ENCODE measurements at regions not wholly inside any gene's neighbourhood (a gene's known extent, or its start where the extent isn't known, plus 50 kb on each side); places are given as distances from the start of the nearest gene placed in this dataset.

DNA sequence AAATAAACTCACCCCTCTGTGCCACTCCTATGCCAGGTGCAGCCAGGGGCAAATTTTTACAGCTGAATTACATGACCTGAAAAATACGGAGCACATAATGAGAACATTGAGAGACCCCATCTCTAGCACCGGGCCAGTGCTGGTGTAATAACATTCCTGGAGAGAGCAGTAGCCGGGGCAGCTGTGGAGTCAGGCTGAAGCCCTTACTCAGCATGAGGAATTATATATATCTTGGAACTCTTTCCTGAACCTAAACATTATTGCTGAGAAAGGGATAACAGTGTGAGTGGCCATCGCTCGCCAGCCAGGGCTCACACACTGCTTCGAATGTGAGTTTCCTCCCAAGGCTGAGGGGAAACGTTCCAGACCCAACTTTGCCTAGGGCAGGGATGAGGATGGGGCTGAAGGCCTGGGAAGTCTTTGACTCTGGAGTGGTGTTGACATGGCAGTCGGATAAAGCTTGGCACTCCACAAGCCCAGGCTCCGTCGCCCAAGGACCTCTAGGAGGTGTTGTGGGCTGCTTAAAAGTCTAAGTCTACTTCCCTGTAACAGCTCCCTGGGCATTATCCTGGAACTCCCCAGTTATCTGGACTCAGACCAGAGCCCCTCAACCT, 269.8 kb downstream of the CDC5L start:
- Mint-ChIP-seq H3K27me3 (ENCODE audit: insufficient read depth) (peaks cover 2% of the 10 kb centered on the region; the same call in 1 of the 2 replicates), H3K4me1 (ENCODE audit: low read depth) (peaks cover 59% of the 10 kb centered on the region), H3K4me3 (no peak overlapping the region), H3K9me3 (no peaks in the 10 kb centered on the region), H3K36me3 (ENCODE audit: low read depth) (no peaks in the 10 kb centered on the region), H3K27ac (no peak overlapping the region)
- no peak for DNase-seq
- TF ChIP-seq, protein P1, sequence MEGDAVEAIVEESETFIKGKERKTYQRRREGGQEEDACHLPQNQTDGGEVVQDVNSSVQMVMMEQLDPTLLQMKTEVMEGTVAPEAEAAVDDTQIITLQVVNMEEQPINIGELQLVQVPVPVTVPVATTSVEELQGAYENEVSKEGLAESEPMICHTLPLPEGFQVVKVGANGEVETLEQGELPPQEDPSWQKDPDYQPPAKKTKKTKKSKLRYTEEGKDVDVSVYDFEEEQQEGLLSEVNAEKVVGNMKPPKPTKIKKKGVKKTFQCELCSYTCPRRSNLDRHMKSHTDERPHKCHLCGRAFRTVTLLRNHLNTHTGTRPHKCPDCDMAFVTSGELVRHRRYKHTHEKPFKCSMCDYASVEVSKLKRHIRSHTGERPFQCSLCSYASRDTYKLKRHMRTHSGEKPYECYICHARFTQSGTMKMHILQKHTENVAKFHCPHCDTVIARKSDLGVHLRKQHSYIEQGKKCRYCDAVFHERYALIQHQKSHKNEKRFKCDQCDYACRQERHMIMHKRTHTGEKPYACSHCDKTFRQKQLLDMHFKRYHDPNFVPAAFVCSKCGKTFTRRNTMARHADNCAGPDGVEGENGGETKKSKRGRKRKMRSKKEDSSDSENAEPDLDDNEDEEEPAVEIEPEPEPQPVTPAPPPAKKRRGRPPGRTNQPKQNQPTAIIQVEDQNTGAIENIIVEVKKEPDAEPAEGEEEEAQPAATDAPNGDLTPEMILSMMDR (IDR thresholded peaks at IDR 0.05), result no peak

DNA sequence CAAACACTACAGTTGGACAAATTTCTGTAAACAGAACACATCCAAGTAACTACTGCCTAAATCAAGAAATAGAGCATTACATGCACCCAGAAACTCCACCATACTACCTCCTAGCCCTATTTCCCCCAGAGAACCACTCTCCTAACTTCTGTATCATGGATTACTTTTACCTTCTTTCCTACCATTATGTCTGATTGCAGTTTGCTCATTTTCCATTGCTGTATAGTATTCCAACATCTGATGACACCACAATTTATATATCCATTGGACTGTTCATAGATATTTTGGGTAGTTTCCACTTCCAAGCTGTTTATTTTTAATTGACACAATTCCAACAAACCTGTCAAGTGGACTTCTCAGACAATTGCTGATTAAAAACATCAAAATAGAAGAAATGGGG, 271.1 kb downstream of the CDC5L start:
- TF ChIP-seq, protein P1 (IDR thresholded peaks at IDR 0.05), result no peak
- DNase-seq, result no peak
- Mint-ChIP-seq H3K36me3 (ENCODE audit: low read depth) (no peaks in the 10 kb centered on the region), H3K4me1 (ENCODE audit: low read depth) (peaks cover 59% of the 10 kb centered on the region), H3K4me3 (no peak overlapping the region), H3K27me3 (ENCODE audit: insufficient read depth) (peaks cover 4% of the 10 kb centered on the region; the same call in 1 of the 2 replicates), H3K27ac (no peak overlapping the region), H3K9me3 (no peaks in the 10 kb centered on the region)

DNA sequence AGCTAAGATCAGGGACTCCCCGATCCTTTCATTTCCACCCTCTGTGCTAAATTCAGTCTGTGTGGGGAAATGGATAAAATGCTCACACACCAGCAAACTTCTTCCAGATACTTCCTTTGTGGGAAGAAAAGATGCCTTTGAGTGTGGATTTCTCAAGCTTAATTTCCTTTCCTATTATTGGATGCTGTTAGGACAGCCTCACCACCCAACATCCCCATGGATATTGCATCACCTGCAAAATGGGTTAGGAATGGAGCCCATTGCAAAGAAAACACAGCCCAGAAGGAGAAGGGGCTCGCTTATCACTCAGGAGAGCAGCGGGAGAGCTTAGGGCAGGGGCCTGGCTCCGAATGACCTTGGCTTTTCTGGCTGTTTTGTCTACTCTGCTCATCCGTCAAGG, 272.2 kb downstream of the CDC5L start:
- Mint-ChIP-seq H3K36me3 (ENCODE audit: low read depth) (no peaks in the 10 kb centered on the region), H3K27me3 (ENCODE audit: insufficient read depth) (peaks cover 3% of the 10 kb centered on the region), H3K4me3 (no peak overlapping the region), H3K27ac (no peak overlapping the region), H3K9me3 (no peaks in the 10 kb centered on the region), H3K4me1 (ENCODE audit: low read depth) (peaks cover 60% of the 10 kb centered on the region)
- TF ChIP-seq, protein P1 (IDR thresholded peaks at IDR 0.05), result no peak
- DNase-seq, result no peak

DNA sequence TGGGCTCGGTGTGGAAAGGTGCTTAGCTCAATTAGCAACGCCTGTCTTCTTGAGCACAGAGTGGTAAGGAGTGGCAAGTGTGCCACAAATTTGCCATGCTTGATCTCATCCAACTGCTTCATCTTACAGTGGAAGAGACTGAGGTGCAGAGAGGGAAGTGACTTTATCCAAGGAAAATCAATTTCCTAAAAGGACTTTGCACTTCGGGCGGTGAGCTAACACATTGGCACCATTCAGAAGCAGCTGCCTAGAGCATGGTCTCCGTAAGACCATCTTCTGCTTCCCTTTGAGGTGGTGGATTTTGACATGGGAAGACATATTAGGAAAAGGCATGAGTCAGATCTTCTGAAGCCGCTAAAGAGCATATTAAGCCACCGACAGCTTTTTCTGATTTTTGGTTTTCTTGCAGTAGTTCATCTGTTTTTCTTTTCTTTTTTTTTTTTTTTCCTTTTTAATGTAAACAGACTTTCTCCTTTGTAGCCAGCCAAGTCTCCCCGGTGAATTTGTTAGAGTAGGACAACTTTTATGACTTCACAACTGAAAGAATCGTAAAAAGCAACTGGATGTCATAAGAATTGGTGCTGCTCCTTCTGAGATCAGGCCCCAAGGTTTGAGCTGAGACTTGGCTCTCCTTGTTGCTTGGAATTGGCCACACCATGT, 273.2 kb downstream of the CDC5L start:
- no peak for DNase-seq
- H3K27ac Mint-ChIP-seq, result peak overlapping the region; percentile 69

DNA sequence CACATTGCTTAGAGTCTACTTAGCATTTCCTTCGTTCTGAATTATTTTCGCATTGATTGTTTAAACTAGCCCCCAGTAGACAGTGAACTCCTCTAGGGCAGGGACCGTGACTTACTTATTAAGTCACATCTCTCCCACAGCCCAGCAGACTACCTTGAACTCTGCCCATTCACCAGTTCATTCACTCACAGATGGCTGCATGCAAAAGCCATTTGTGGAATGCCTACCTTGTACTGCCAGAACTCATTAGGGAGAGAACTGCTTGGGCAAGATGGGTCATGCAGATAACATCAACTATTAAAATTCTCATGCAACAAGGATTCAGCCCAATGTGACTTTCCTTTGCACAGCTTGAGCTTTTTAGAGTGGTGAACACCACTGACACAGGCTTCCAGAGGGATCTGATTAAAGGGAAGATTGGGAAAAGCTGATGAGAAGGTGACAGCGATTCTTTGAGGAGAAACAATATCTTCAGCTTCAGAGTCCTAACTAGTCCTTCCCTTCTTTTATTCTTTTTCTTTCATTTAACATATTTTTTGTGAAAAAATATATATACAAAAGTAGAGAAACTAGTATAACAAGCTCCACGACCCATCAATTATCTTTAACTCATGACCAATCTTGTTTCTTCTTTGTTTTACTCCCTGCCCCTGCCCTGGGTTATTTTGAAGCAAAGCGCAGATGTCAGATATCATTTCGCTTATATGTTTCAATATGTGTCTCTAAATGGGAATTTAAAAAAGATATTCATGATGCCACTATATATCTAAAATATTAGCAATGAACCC, 273.9 kb downstream of the CDC5L start:
- no peaks in the 10 kb centered on the region for H3K9me3 Mint-ChIP-seq
- peaks cover 3% of the 10 kb centered on the region for H3K27me3 Mint-ChIP-seq (ENCODE audit: insufficient read depth)
- peak overlapping the region; percentile 69 for H3K27ac Mint-ChIP-seq
- TF ChIP-seq, protein P1 (IDR thresholded peaks at IDR 0.05), result no peak
- peak; percentile 93 for DNase-seq
- peak overlapping the region; percentile 47 for H3K4me3 Mint-ChIP-seq
- H3K4me1 Mint-ChIP-seq (ENCODE audit: low read depth), result peaks cover 70% of the 10 kb centered on the region
- no peaks in the 10 kb centered on the region for H3K36me3 Mint-ChIP-seq (ENCODE audit: low read depth)

More for the DNA sequence above, 273.2 kb downstream of the CDC5L start:
- peaks cover 3% of the 10 kb centered on the region for H3K27me3 Mint-ChIP-seq (ENCODE audit: insufficient read depth)
- no peaks in the 10 kb centered on the region for H3K9me3 Mint-ChIP-seq
- TF ChIP-seq, protein P1 (IDR thresholded peaks at IDR 0.05), result no peak
- H3K4me1 Mint-ChIP-seq (ENCODE audit: low read depth), result peaks cover 63% of the 10 kb centered on the region
- peak overlapping the region; percentile 47 for H3K4me3 Mint-ChIP-seq
- H3K36me3 Mint-ChIP-seq (ENCODE audit: low read depth), result no peaks in the 10 kb centered on the region
